Endodermal cell (in vitro differentiated cells): ENCODE measurements at regions not wholly inside any gene's neighbourhood (a gene's known extent, or its start where the extent isn't known, plus 50 kb on each side); places are given as distances from the start of the nearest gene placed in this dataset.

Experiments used
- DNase-seq: peaks from one replicate; pipeline ENCODE4 v3.0.0-alpha.2; 2017
- H3K27ac ChIP-seq: 2 replicates; pipeline ENCODE4 v1.5.1; 2013; ENCODE audit warnings: mild to moderate bottlenecking, low read depth, low read length, moderate library complexity
- H3K27me3 ChIP-seq: 2 replicates; pipeline ENCODE4 v1.6.1; 2013; ENCODE audit warnings: mild to moderate bottlenecking, low read length, moderate library complexity; ENCODE audit not compliant: insufficient read depth, control insufficient read depth, poor library complexity, severe bottlenecking
- H3K36me3 ChIP-seq: 2 replicates; pipeline ENCODE4 v1.7.0; 2013; ENCODE audit warnings: mild to moderate bottlenecking, low read length, moderate library complexity; ENCODE audit not compliant: control insufficient read depth, insufficient read depth
- H3K4me1 ChIP-seq: one replicate; pipeline ENCODE4 v1.7.0; 2013; ENCODE audit warnings: low read length; ENCODE audit not compliant: control insufficient read depth, insufficient read depth
- H3K4me3 ChIP-seq: 2 replicates; pipeline ENCODE4 v1.5.1; 2013; ENCODE audit warnings: mild to moderate bottlenecking, low read length, moderate library complexity
- H3K9ac ChIP-seq: 2 replicates; pipeline ENCODE4 v1.6.1; 2013; ENCODE audit warnings: mild to moderate bottlenecking, low read length, moderate library complexity; ENCODE audit not compliant: poor library complexity, severe bottlenecking; ENCODE audit errors: extremely low read depth
- H3K9me3 ChIP-seq: 2 replicates; pipeline ENCODE4 v1.6.1; 2013; ENCODE audit warnings: mild to moderate bottlenecking, low read length, moderate library complexity; ENCODE audit not compliant: control insufficient read depth
- H3K27ac Mint-ChIP-seq: 2 replicates; pipeline ENCODE4 v1.8.0; 2020; ENCODE audit warnings: mixed read lengths
- H3K27me3 Mint-ChIP-seq: 2 replicates; pipeline ENCODE4 v1.8.0; 2021; ENCODE audit warnings: mild to moderate bottlenecking, mixed read lengths; ENCODE audit not compliant: insufficient read depth
- H3K36me3 Mint-ChIP-seq: 2 replicates; pipeline ENCODE4 v1.8.0; 2020; ENCODE audit warnings: low read depth, mixed read lengths
- H3K4me1 Mint-ChIP-seq: 2 replicates; pipeline ENCODE4 v1.8.0; 2020; ENCODE audit warnings: mixed read lengths
- H3K4me3 Mint-ChIP-seq: 2 replicates; pipeline ENCODE4 v1.8.0; 2020; ENCODE audit warnings: mild to moderate bottlenecking, moderate library complexity, mixed read lengths
- H3K9me3 Mint-ChIP-seq: 2 replicates; pipeline ENCODE4 v1.8.0; 2020; ENCODE audit warnings: mild to moderate bottlenecking, mixed read lengths
- CTCF ChIP-seq: fragments of 200-600 bp; sonication (generic); conservative IDR thresholded peaks from 2 replicates; pipeline ENCODE4 v1.5.0; 2021; ENCODE audit warnings: antibody characterized with exemption, mild to moderate bottlenecking
- WGBS, 2 experiments: methylation state at CpG; one replicate each; pipeline versions ENCODE4 v1.1.5 to v1.1.7; 2013; ENCODE audit warnings: missing lambda C conversion rate in 2 of 2, mixed read lengths in 1 of 2; ENCODE audit not compliant: insufficient coverage in 1 of 2, insufficient read length in 1 of 2; 5-methylcytosine and 5-hydroxymethylcytosine counted together

- Histone ChIP-seq H3K9ac (no peak overlapping the region), H3K27ac (no peak overlapping the region), H3K4me3 (no peak overlapping the region), H3K27me3 (no peaks in the 10 kb centered on the region), H3K9me3 (no peaks in the 10 kb centered on the region), H3K36me3 (no peaks in the 10 kb centered on the region), H3K4me1 (no peaks in the 10 kb centered on the region)
- peaks cover 1% of the 10 kb centered on the region for H3K27me3 Mint-ChIP-seq
- DNase-seq = no peak
- TF ChIP-seq CTCF = no peak
- H3K27ac Mint-ChIP-seq = no peak overlapping the region
- H3K4me1 Mint-ChIP-seq = no peaks in the 10 kb centered on the region
- H3K36me3 Mint-ChIP-seq = no peaks in the 10 kb centered on the region
- no peaks in the 10 kb centered on the region for H3K9me3 Mint-ChIP-seq
- H3K4me3 Mint-ChIP-seq = no peak overlapping the region
- 100% methylated on average over 2 of the region's 2 CpGs; no CpG with 5 or more reads in 1 of the 2 experiments for WGBS, 2 experiments
Measured at GRCh38 chr3:181279239-181279565, 289.7 kb upstream of the DNAJC19 start.

DNA sequence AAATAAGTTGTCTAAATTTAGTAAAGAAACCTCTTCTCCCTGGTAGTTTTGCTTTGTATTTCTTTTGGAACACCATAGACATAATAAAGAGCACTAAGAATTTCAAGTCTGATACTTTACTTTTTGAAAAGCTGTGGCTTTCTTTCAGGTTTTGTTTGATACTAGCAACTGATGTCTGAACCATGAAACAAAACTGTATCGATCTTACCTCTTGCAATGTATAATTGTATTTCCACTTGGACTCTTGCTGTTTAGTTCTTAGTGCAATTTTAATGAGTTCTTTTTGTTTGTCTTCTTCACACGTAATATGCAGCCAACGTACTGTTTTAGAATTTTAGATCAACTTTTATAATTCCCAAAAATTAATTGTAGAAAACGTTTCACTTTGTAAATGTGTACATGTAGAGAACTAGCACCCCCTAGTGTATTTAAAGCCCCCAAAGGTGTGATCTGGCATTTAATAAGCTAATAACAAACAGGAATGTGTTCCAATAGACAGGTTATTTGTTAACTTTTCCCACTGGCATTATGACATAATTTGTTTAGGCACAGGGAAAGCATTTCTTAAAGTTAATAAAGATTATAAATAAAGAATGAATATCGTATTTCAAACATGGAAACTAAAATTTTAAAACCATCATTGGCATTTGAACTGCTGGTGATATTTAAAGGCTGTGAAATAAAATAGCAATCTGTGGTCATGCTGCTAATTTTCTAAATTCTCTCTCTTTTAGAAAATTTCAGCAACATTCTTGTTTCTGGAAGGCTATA is 289.1 kb upstream of the DNAJC19 start:
- TF ChIP-seq CTCF = peak; percentile 72
- no peaks in the 10 kb centered on the region for H3K27me3 ChIP-seq
- DNase-seq = no peak
- no peaks in the 10 kb centered on the region for H3K36me3 Mint-ChIP-seq
- no peaks in the 10 kb centered on the region for H3K4me1 Mint-ChIP-seq
- no peaks in the 10 kb centered on the region for H3K4me1 ChIP-seq
- no peak overlapping the region for H3K4me3 Mint-ChIP-seq
- no peak overlapping the region for H3K9ac ChIP-seq
- H3K27me3 Mint-ChIP-seq = peaks cover 1% of the 10 kb centered on the region
- no peak overlapping the region for H3K4me3 ChIP-seq
- WGBS, 2 experiments = 73 to 88% methylated on average over 1 to 4 of the region's 5 CpGs
- no peaks in the 10 kb centered on the region for H3K9me3 Mint-ChIP-seq
- H3K36me3 ChIP-seq = no peaks in the 10 kb centered on the region
- no peak overlapping the region for H3K27ac Mint-ChIP-seq
- no peak overlapping the region for H3K27ac ChIP-seq
- H3K9me3 ChIP-seq = no peaks in the 10 kb centered on the region

- H3K4me3 Mint-ChIP-seq = no peak overlapping the region
- H3K27ac ChIP-seq = no peak overlapping the region
- no peak for TF ChIP-seq CTCF
- H3K9ac ChIP-seq = no peak overlapping the region
- H3K36me3 ChIP-seq = no peaks in the 10 kb centered on the region
- no peak overlapping the region for H3K4me3 ChIP-seq
- H3K9me3 ChIP-seq = no peaks in the 10 kb centered on the region
- no peaks in the 10 kb centered on the region for H3K4me1 ChIP-seq
- H3K27me3 Mint-ChIP-seq = peaks cover 1% of the 10 kb centered on the region
- no peaks in the 10 kb centered on the region for H3K9me3 Mint-ChIP-seq
- no peaks in the 10 kb centered on the region for H3K27me3 ChIP-seq
- no peak overlapping the region for H3K27ac Mint-ChIP-seq
- H3K4me1 Mint-ChIP-seq = no peaks in the 10 kb centered on the region
- no peaks in the 10 kb centered on the region for H3K36me3 Mint-ChIP-seq
- WGBS, 2 experiments = 90 to 100% methylated on average over 3 to 6 of the region's 6 CpGs
- DNase-seq = no peak
Measured at GRCh38 chr3:181276358-181276896, 286.9 kb upstream of the DNAJC19 start.
